OCI-LY7 (cell line): ENCODE measurements at regions not wholly inside any gene's neighbourhood (a gene's known extent, or its start where the extent isn't known, plus 50 kb on each side); places are given as distances from the start of the nearest gene placed in this dataset.

Experiments used
- EZH2phosphoT487 ChIP-seq: fragments of 200-600 bp; sonication (generic); IDR thresholded peaks from 2 replicates; pipeline ENCODE4 v1.6.1; 2018; ENCODE audit warnings: low read depth, borderline replicate concordance, mild to moderate bottlenecking, mixed run types, antibody characterized with exemption, low read length, moderate library complexity, mixed read lengths
- TF ChIP-seq, protein P1 (sequence below): fragments of 200-600 bp; sonication (generic); conservative IDR thresholded peaks from 2 replicates; pipeline ENCODE4 v1.5.1; 2014; ENCODE audit warnings: mild to moderate bottlenecking, antibody characterized with exemption, low read length, moderate library complexity, mixed read lengths

DNA sequence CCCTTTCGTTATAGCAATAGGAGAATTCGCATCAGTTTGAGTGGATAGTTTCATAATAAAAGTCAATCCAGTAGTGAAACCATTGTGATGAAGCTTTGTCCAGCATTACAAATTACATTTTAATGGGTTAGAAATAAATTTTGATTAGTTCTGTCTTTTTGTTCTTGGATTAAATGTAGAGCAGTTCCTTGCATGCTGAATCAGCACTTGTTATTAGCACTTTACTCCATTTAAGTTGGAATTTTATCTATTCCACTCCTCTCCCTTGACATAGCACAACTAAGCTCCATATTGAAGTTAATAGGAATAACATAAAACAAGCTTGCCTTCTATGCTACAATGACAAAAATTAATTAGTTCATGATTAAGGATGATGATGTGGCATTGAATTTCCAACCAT, 624.1 kb downstream of the CCDC85A start:
- TF ChIP-seq, protein P1, sequence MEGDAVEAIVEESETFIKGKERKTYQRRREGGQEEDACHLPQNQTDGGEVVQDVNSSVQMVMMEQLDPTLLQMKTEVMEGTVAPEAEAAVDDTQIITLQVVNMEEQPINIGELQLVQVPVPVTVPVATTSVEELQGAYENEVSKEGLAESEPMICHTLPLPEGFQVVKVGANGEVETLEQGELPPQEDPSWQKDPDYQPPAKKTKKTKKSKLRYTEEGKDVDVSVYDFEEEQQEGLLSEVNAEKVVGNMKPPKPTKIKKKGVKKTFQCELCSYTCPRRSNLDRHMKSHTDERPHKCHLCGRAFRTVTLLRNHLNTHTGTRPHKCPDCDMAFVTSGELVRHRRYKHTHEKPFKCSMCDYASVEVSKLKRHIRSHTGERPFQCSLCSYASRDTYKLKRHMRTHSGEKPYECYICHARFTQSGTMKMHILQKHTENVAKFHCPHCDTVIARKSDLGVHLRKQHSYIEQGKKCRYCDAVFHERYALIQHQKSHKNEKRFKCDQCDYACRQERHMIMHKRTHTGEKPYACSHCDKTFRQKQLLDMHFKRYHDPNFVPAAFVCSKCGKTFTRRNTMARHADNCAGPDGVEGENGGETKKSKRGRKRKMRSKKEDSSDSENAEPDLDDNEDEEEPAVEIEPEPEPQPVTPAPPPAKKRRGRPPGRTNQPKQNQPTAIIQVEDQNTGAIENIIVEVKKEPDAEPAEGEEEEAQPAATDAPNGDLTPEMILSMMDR = no peak
- no peak for TF ChIP-seq EZH2phosphoT487
